HEK293 (cell line): ENCODE measurements at regions not wholly inside any gene's neighbourhood (a gene's known extent, or its start where the extent isn't known, plus 50 kb on each side); places are given as distances from the start of the nearest gene placed in this dataset.

ENCODE experiments used
- CTCF ChIA-PET: fragments of 350-600 bp; formaldehyde crosslinking; extraction: SDS; loops from one replicate; lab custom pipeline; 2021; ENCODE audit warnings: antibody characterized with exemption; lab: Yijun Ruan, JAX
- POLR2A ChIA-PET: fragments of 300-600 bp; formaldehyde crosslinking; extraction: SDS; loops from one replicate; lab custom pipeline; 2020; ENCODE audit warnings: antibody characterized with exemption, inconsistent platforms; lab: Yijun Ruan, JAX
- H3K27ac ChIP-seq: fragments of 200-500 bp; sonication (Bioruptor generic); 2 replicates; pipeline ENCODE4 v1.5.1; 2014; ENCODE audit warnings: low read depth, low read length, control low read depth, inconsistent platforms; ENCODE audit errors: extremely low read depth
- H3K36me3 ChIP-seq, 2 experiments: fragments of 200-500 bp in 1 of 2; sonication (Bioruptor generic) in 1 of 2; 1 replicate in 1 of 2; 2 replicates in 1 of 2; pipeline ENCODE4 v1.5.1; 2014 to 2017; ENCODE audit warnings: inconsistent platforms in 2 of 2, low read length in 2 of 2; ENCODE audit not compliant: control insufficient read depth in 2 of 2, insufficient read depth in 1 of 2
- H3K4me1 ChIP-seq: fragments of 200-500 bp; sonication (Bioruptor generic); 2 replicates; pipeline ENCODE4 v1.5.1; 2014; ENCODE audit warnings: mild to moderate bottlenecking, low read length, inconsistent platforms; ENCODE audit not compliant: control insufficient read depth, insufficient read depth
- H3K4me3 ChIP-seq: 2 replicates; pipeline ENCODE4 v1.5.1; 2011; ENCODE audit warnings: low read depth, mild to moderate bottlenecking, control low read depth, low read length, moderate library complexity
- H3K9me3 ChIP-seq: fragments of 200-500 bp; sonication (Bioruptor generic); 2 replicates; pipeline ENCODE4 v1.5.1; 2014; ENCODE audit warnings: low read depth, low read length, inconsistent platforms; ENCODE audit not compliant: control insufficient read depth, insufficient read depth
- FEZF1 ChIP-seq: fragments of 450-650 bp; formaldehyde crosslinking; IDR thresholded peaks from 2 replicates; pipeline ENCODE4 v1.5.1; 2016; ENCODE audit warnings: missing biosample characterization, missing genetic modification characterization
- SETDB1 ChIP-seq: IDR thresholded peaks from one replicate; pipeline ENCODE4 v1.6.1; 2017; ENCODE audit warnings: mild to moderate bottlenecking, low read length, moderate library complexity, mixed read lengths; ENCODE audit not compliant: insufficient read length
- SP3 ChIP-seq: fragments of 450-650 bp; formaldehyde crosslinking; IDR thresholded peaks from 2 replicates; pipeline ENCODE4 v1.5.1; 2016; ENCODE audit warnings: missing biosample characterization, missing genetic modification characterization
- WT1 ChIP-seq: fragments of 450-650 bp; formaldehyde crosslinking; IDR thresholded peaks from 2 replicates; pipeline ENCODE4 v1.5.1; 2016; ENCODE audit warnings: missing biosample characterization, missing genetic modification characterization
- ZNF121 ChIP-seq: fragments of 450-650 bp; formaldehyde crosslinking; IDR thresholded peaks from 2 replicates; pipeline ENCODE4 v1.5.1; 2016; ENCODE audit warnings: missing biosample characterization, missing genetic modification characterization
- ZNF132 ChIP-seq: fragments of 450-650 bp; formaldehyde crosslinking; IDR thresholded peaks from 2 replicates; pipeline ENCODE4 v1.5.1; 2017; ENCODE audit warnings: missing biosample characterization, missing genetic modification characterization, borderline replicate concordance
- ZNF157 ChIP-seq: fragments of 450-650 bp; formaldehyde crosslinking; IDR thresholded peaks from 2 replicates; pipeline ENCODE4 v1.5.1; 2016; ENCODE audit warnings: missing biosample characterization, missing genetic modification characterization
- ZNF366 ChIP-seq: fragments of 450-650 bp; formaldehyde crosslinking; conservative IDR thresholded peaks from 2 replicates; pipeline ENCODE4 v1.5.1; 2016; ENCODE audit warnings: missing biosample characterization, missing genetic modification characterization
- ZNF501 ChIP-seq: fragments of 450-650 bp; formaldehyde crosslinking; IDR thresholded peaks from 2 replicates; pipeline ENCODE4 v1.5.1; 2016; ENCODE audit warnings: missing biosample characterization, missing genetic modification characterization
- ZXDB ChIP-seq: fragments of 450-650 bp; formaldehyde crosslinking; IDR thresholded peaks from 2 replicates; pipeline ENCODE4 v1.5.1; 2016; ENCODE audit warnings: missing biosample characterization, missing genetic modification characterization
- TF ChIP-seq, protein P1 (sequence below): fragments of 450-650 bp; IDR thresholded peaks from 2 replicates; pipeline ENCODE4 v1.5.1; 2018; ENCODE audit warnings: missing biosample characterization, mild to moderate bottlenecking, missing genetic modification characterization
- TF ChIP-seq, protein P2 (sequence below): fragments of 450-650 bp; formaldehyde crosslinking; IDR thresholded peaks from 2 replicates; pipeline ENCODE4 v1.5.1; 2016; ENCODE audit warnings: missing biosample characterization, missing genetic modification characterization
- TF ChIP-seq, protein P3 (sequence below): fragments of 450-650 bp; formaldehyde crosslinking; conservative IDR thresholded peaks from 2 replicates; pipeline ENCODE4 v1.5.1; 2016; ENCODE audit warnings: low read depth, missing biosample characterization, missing genetic modification characterization
- TF ChIP-seq, protein P4 (sequence below): fragments of 450-650 bp; formaldehyde crosslinking; IDR thresholded peaks from 2 replicates; pipeline ENCODE4 v1.5.1; 2017; ENCODE audit warnings: missing biosample characterization, missing genetic modification characterization

DNA sequence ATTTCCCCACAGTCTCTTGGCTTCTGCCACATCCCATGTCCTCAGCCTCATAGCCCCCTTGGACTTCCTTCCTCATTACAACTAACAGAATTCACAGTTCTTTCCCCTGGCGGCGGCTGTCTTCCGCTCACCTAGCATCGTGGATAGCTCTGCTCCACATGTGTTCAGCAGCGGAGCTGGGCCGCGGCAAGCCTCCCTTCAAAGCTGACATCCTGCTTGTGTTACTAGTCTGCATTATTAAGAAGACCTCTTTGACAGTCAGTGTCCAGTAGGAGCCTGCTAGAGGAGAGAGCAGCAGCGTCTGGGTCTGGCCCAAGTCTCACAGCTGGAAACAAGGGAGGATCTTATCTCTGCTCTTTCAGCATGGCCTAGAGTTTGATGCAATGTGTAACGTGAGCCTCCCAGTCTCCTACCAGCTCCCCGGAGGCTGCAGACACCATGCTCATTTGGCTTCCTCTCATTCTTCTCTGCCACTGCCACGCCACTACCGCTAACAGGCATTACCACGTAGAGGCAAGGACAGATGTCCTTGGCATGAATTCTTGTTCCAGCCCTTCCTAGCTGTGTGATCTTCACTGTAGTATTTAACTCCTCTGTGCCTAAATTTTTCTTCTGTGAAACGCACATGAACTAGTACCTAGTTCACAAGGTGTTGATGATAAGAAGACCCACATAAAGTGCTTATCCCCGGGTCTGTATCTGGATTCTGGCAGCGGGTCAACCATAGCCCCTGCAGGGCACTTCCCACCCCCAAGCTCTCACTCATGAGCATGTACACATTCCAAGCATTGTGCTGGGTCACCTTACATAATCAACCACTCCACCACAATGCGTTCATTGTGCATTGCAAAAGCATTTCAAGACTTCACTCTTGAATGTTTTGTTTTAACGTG, 107.1 kb upstream of the BACH2 start (continued):
- TF ChIP-seq SP3 (tag by site-specific recombination) (no peak), WT1 (peak; percentile 87), ZNF132 (tag by site-specific recombination) (no peak), SETDB1 (peak; percentile 26), ZNF121 (tag by site-specific recombination) (no peak), FEZF1 (tag by site-specific recombination) (peak; percentile 73), ZNF501 (tag by site-specific recombination) (no peak), ZXDB (0 out of 2 replicates have a peak, but pooled peaks have one; percentile 55)
- TF ChIP-seq, protein P1, sequence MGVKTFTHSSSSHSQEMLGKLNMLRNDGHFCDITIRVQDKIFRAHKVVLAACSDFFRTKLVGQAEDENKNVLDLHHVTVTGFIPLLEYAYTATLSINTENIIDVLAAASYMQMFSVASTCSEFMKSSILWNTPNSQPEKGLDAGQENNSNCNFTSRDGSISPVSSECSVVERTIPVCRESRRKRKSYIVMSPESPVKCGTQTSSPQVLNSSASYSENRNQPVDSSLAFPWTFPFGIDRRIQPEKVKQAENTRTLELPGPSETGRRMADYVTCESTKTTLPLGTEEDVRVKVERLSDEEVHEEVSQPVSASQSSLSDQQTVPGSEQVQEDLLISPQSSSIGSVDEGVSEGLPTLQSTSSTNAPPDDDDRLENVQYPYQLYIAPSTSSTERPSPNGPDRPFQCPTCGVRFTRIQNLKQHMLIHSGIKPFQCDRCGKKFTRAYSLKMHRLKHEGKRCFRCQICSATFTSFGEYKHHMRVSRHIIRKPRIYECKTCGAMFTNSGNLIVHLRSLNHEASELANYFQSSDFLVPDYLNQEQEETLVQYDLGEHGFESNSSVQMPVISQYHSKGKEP (tag by site-specific recombination): peak; percentile 70; the same call in 1 of the 2 replicates
- TF ChIP-seq, protein P2, sequence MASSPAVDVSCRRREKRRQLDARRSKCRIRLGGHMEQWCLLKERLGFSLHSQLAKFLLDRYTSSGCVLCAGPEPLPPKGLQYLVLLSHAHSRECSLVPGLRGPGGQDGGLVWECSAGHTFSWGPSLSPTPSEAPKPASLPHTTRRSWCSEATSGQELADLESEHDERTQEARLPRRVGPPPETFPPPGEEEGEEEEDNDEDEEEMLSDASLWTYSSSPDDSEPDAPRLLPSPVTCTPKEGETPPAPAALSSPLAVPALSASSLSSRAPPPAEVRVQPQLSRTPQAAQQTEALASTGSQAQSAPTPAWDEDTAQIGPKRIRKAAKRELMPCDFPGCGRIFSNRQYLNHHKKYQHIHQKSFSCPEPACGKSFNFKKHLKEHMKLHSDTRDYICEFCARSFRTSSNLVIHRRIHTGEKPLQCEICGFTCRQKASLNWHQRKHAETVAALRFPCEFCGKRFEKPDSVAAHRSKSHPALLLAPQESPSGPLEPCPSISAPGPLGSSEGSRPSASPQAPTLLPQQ (tag by site-specific recombination): 0 out of 2 replicates have a peak, but pooled peaks have one; percentile 40
- TF ChIP-seq, protein P3, sequence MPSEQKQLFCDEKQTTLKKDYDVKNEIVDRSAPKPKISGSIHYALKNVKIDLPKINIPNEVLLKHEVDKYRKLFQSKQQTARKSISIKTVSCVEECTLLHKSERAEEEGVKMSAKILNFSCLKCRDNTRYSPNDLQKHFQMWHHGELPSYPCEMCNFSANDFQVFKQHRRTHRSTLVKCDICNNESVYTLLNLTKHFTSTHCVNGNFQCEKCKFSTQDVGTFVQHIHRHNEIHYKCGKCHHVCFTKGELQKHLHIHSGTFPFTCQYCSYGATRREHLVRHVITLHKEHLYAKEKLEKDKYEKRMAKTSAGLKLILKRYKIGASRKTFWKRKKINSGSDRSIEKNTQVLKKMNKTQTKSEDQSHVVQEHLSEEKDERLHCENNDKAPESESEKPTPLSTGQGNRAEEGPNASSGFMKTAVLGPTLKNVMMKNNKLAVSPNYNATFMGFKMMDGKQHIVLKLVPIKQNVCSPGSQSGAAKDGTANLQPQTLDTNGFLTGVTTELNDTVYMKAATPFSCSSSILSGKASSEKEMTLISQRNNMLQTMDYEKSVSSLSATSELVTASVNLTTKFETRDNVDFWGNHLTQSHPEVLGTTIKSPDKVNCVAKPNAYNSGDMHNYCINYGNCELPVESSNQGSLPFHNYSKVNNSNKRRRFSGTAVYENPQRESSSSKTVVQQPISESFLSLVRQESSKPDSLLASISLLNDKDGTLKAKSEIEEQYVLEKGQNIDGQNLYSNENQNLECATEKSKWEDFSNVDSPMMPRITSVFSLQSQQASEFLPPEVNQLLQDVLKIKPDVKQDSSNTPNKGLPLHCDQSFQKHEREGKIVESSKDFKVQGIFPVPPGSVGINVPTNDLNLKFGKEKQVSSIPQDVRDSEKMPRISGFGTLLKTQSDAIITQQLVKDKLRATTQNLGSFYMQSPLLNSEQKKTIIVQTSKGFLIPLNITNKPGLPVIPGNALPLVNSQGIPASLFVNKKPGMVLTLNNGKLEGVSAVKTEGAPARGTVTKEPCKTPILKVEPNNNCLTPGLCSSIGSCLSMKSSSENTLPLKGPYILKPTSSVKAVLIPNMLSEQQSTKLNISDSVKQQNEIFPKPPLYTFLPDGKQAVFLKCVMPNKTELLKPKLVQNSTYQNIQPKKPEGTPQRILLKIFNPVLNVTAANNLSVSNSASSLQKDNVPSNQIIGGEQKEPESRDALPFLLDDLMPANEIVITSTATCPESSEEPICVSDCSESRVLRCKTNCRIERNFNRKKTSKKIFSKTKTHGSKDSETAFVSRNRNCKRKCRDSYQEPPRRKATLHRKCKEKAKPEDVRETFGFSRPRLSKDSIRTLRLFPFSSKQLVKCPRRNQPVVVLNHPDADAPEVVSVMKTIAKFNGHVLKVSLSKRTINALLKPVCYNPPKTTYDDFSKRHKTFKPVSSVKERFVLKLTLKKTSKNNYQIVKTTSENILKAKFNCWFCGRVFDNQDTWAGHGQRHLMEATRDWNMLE (tag by site-specific recombination): no peak

DNA sequence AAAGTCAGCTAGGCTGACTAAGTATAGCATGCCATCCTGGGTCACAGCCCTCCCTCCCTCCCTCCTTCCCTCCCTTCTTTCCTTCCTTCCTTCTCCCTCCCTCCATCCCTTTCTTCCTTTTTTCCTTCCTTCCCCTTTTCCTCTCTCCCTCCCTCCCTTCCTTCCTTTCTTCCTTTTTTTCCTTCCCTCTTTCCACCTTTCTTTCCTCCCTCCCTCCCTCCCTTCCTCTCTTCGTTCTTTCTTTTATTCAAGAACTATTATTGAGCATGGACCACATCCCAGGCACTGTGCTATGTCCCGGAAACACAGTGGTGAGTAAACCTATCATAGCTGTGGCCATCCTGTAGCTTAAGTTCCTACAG, 106.2 kb upstream of the BACH2 start:
- no peaks in the 10 kb centered on the region for H3K9me3 ChIP-seq
- TF ChIP-seq, protein P4, sequence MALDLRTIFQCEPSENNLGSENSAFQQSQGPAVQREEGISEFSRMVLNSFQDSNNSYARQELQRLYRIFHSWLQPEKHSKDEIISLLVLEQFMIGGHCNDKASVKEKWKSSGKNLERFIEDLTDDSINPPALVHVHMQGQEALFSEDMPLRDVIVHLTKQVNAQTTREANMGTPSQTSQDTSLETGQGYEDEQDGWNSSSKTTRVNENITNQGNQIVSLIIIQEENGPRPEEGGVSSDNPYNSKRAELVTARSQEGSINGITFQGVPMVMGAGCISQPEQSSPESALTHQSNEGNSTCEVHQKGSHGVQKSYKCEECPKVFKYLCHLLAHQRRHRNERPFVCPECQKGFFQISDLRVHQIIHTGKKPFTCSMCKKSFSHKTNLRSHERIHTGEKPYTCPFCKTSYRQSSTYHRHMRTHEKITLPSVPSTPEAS: no peak
- TF ChIP-seq ZNF157 (no peak), ZNF366 (tag by site-specific recombination) (peak; percentile 42; the same call in 1 of the 2 replicates)
- TF ChIP-seq, all 188 proteins: peak for 1
- Histone ChIP-seq H3K4me1 (0 out of 2 replicates have a peak, but pooled peaks cover 4% of the 10 kb centered on the region), H3K27ac (no peak overlapping the region), H3K4me3 (no peak overlapping the region), H3K36me3 (no peaks in the 10 kb centered on the region)
- POLR2A ChIA-PET: no interaction called here
- CTCF ChIA-PET: interaction anchor here (2.2 to 3.5 kb wide), 4 partner anchors 10 to 116 kb away, joined by 5 to 27 read pairs (median 7); no protein-coding TSS in a partner anchor
